ENCODE measurements at regions not wholly inside any gene's neighbourhood (a gene's known extent, or its start where the extent isn't known, plus 50 kb on each side); places are given as distances from the start of the nearest gene placed in this dataset.

GRCh38 chr4:151987606-151988005 is 226.8 kb upstream of the GATB start:
- DNase-seq (ENCODE audit: low read depth, low spot score), result no peak
- no peak overlapping the region for H3K4me3 ChIP-seq (ENCODE audit: low read length)

DNA sequence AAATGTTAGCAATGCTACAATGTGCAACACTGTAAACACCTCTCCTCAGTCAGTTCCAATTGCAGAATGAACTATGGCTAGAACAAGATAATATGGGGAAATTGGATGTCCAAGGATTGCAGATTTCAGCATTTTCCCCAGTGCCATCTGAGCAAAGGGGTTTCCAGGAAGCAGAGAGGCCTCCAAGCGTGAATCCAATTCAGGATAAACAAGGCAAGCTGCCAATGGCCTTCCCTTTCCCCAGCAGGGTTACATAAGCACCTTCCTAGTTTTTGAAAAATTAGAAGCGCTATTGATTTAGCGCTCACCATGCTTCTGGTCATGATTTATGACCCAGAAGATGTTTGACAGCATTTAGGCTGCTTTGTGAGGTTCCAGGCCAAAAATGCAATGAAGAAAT is 223.0 kb upstream of the GATB start:
- H3K4me3 ChIP-seq (ENCODE audit: low read length), result no peak overlapping the region
- DNase-seq (ENCODE audit: low read depth, low spot score), result no peak

DNA sequence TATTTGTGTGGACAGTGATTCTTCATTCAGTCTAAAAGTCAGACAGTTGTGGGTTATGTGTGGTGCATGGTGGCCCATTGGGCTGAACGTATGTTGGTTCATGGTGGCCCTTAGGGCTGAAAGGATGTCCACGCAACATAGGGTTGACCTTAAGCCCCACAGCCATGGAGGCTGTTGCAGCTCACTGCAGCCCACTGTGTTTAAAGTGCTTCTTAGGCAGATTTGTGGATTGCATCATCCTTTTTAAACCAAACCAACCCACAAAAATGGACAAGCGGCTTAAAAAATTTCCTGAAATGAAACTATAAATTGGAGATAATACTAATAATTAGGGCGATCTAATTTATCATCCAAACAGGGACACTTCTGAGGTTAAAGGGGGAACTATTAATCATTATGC is 219.0 kb upstream of the GATB start:
- H3K4me3 ChIP-seq (ENCODE audit: low read length), result no peak overlapping the region
- DNase-seq (ENCODE audit: low read depth, low spot score), result no peak

- DNase-seq (ENCODE audit: low read depth, low spot score), result no peak
- H3K4me3 ChIP-seq (ENCODE audit: low read length), result no peak overlapping the region
Observed at GRCh38 chr4:151968643-151969042, 207.8 kb upstream of the GATB start.

DNA sequence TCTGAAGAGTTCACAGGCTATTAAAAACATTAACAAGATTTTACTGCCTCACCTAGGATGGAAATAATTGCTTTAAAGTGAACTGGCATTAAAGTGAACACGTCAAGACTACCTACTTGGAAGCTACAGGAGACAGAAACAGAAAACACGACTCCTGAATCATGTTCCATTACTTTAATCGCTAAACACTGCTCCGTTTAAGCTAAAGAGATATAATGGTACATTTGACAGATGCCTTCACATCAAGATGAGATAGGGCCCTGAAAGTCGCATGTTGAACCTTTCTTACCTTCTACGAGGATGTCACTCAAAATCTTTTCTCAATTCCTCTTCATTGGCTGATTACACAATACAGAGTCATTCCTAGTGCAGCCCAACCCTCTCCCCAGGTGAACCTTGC is 206.3 kb upstream of the GATB start:
- DNase-seq (ENCODE audit: low read depth, low spot score), result no peak
- no peak overlapping the region for H3K4me3 ChIP-seq (ENCODE audit: low read length)

GRCh38 chr4:151962138-151962823 is 201.5 kb upstream of the GATB start:
- no peak overlapping the region for H3K4me3 ChIP-seq (ENCODE audit: low read length)
- no peak for DNase-seq (ENCODE audit: low read depth, low spot score)

DNA sequence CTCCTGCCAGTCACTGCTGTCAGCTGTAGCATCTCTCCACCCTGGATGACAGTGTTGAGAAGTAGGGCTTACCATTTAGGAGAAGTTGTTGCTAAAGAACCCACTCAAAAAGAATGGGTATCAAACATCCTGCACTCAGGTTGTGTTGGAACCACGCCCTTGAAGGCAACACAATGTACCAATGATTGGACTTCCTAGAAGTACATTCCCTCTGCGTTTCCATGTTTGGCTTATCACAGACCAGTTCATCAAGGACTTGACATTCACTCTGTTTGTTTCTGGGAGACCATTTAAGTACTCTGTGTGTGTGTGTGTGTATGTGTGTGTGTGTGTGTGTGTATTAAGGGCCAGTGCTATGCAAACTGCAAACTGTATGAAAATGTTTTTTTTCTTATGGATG is 200.6 kb upstream of the GATB start:
- DNase-seq (ENCODE audit: low read depth, low spot score), result no peak
- no peak overlapping the region for H3K4me3 ChIP-seq (ENCODE audit: low read length)

GRCh38 chr4:151960449-151961230 is 199.8 kb upstream of the GATB start:
- DNase-seq (ENCODE audit: low read depth, low spot score), result no peak
- no peak overlapping the region for H3K4me3 ChIP-seq (ENCODE audit: low read length)

DNA sequence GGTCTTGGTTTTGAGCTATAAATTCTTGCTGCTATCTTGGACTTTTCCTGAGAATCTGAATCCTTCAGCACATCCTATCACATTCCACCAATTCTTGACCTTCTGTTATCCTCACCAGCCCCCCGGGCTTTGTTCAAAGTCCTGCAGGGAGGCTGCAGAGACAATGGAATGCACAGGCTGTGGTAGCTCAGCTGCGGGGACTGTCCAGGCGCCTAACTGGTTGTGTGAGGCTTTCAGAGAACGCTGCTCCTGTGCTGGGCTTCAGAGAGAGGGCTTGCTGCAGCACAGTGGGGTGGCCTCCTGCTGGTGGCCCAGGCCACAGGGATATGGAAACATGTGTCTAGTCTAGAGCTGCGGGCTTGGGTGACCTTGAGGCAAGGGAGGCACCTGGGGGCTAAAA is 196.3 kb upstream of the GATB start:
- DNase-seq (ENCODE audit: low read depth, low spot score), result no peak
- no peak overlapping the region for H3K4me3 ChIP-seq (ENCODE audit: low read length)

GRCh38 chr4:151955721-151956380 is 195.0 kb upstream of the GATB start:
- no peak for DNase-seq (ENCODE audit: low read depth, low spot score)
- no peak overlapping the region for H3K4me3 ChIP-seq (ENCODE audit: low read length)

- no peak for DNase-seq (ENCODE audit: low read depth, low spot score)
- H3K4me3 ChIP-seq (ENCODE audit: low read length), result no peak overlapping the region
Observed at GRCh38 chr4:151953795-151954372, 193.1 kb upstream of the GATB start.

GRCh38 chr4:151953312-151953711 is 192.5 kb upstream of the GATB start:
- no peak for DNase-seq (ENCODE audit: low read depth, low spot score)
- no peak overlapping the region for H3K4me3 ChIP-seq (ENCODE audit: low read length)

- no peak overlapping the region for H3K4me3 ChIP-seq (ENCODE audit: low read length)
- no peak for DNase-seq (ENCODE audit: low read depth, low spot score)
Observed at GRCh38 chr4:151952711-151953254, 192.0 kb upstream of the GATB start.

- H3K4me3 ChIP-seq (ENCODE audit: low read length), result no peak overlapping the region
- no peak for DNase-seq (ENCODE audit: low read depth, low spot score)
Observed at GRCh38 chr4:151952137-151952536, 191.3 kb upstream of the GATB start.

GRCh38 chr4:151951671-151952050 is 190.9 kb upstream of the GATB start:
- DNase-seq (ENCODE audit: low read depth, low spot score), result no peak

DNA sequence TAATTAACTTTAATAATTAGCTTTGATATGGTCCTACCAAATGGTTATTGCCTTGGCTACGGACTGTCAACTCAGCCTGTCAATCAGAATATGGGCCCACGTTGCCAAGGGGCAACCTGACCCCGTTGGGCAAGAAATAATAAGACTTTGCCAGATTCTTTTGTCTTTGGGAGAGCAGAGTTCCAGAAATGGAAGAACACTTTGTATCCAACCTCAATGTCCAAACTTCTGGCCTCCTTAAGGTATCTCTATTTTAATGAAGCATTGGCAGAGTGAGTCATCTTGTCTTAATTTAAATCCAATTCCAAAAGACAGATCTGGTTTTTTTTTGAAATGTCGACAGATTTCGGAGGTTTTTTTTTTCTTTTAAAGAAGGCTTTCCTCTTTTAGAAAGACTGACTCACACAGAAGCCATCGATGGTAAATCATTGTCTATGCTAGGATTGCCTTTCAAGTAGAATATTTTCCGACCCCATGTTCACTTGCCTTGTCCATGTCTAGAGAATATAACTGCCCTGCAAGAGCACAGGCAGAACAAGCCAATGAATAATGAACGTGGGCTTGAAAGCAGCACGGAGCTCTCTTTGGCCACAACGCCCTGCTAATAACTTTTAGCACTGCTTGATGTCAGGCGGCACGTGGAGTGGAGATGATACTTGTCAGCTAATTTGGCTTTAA is 190.3 kb upstream of the GATB start:
- no peak for DNase-seq (ENCODE audit: low read depth, low spot score)

More at GRCh38 chr4:151951671-151952050, 190.9 kb upstream of the GATB start:
- H3K4me3 ChIP-seq (ENCODE audit: low read length), result no peak overlapping the region

DNA sequence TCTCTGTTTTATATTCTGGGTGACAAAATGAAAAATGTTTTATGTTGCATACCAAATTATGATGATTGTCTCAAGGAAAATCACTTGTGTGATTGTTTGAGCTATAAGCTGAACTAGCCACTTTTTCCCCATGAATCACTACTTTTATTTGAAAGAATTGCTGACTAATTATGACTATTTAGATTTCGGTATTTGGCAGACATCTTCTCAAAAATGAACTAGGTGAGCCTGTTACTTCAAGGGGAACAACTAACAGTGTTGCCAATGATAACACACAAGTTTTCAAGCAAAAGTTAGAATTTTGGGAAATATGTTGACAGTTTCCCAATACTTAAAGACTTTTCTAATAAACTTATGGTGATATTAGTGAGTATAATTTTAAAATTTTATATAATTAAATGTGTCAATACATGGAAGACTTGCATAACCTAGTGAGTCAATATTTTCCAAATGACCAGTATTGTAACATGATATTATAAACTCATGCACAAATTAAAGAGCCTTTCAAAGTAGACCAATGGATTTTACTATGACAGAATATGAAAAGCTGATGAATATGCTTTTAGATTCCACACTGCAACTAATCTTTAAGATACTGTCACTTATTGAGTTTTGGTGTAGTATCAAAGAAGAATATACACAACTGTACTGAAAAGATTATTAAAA is 187.7 kb upstream of the GATB start:
- no peak overlapping the region for H3K4me3 ChIP-seq (ENCODE audit: low read length)
- DNase-seq (ENCODE audit: low read depth, low spot score), result no peak

More for the DNA sequence above, 190.3 kb upstream of the GATB start:
- H3K4me3 ChIP-seq (ENCODE audit: low read length), result no peak overlapping the region

DNA sequence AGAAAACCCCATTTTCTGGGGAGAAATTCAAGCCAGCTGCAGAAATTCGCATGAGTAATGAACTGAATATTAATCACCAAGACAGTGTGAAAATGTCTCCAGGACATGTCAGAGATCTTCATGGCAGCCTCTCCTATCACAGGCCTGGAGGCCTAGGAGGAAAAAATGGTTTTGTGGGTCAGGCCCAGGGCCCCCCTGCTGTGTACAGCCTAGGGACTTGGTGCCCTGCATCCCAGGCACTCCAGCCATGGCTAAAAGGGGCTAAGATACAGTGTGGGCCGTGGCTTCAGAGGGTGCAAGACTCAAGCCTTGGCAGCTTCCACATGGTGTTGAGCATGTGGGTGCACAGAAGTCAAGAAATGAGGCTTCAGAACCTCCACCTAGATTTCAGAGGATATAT is 185.9 kb upstream of the GATB start:
- no peak overlapping the region for H3K4me3 ChIP-seq (ENCODE audit: low read length)
- no peak for DNase-seq (ENCODE audit: low read depth, low spot score)

DNA sequence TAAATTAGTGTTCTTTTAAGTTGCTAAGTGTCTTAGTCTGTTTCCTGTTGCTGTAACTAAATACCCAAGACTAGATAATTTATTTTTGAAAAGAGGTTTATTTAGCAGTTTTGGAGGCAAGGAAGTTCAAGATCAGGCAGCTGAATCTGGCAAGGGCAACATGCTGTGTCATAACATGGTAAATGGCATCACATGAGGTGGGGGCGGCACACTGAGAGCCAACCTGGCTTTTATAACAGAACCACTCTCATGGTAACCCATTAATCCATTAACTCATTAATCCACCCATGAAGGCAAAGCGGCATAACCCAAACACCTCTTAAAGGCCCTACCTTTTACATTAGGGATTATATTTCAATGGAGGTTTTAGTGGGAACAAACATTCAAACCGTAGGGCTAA is 182.2 kb upstream of the GATB start:
- no peak for DNase-seq (ENCODE audit: low read depth, low spot score)
- H3K4me3 ChIP-seq (ENCODE audit: low read length), result no peak overlapping the region
